ENCODE measurements at regions not wholly inside any gene's neighbourhood (a gene's known extent, or its start where the extent isn't known, plus 50 kb on each side); places are given as distances from the start of the nearest gene placed in this dataset.

- TF ChIP-seq, protein P1, sequence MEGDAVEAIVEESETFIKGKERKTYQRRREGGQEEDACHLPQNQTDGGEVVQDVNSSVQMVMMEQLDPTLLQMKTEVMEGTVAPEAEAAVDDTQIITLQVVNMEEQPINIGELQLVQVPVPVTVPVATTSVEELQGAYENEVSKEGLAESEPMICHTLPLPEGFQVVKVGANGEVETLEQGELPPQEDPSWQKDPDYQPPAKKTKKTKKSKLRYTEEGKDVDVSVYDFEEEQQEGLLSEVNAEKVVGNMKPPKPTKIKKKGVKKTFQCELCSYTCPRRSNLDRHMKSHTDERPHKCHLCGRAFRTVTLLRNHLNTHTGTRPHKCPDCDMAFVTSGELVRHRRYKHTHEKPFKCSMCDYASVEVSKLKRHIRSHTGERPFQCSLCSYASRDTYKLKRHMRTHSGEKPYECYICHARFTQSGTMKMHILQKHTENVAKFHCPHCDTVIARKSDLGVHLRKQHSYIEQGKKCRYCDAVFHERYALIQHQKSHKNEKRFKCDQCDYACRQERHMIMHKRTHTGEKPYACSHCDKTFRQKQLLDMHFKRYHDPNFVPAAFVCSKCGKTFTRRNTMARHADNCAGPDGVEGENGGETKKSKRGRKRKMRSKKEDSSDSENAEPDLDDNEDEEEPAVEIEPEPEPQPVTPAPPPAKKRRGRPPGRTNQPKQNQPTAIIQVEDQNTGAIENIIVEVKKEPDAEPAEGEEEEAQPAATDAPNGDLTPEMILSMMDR (conservative IDR thresholded peaks at IDR 0.05; ENCODE audit: low read length) = no peak
- H3K4me3 ChIP-seq (ENCODE audit: low read length) = no peak overlapping the region
- DNase-seq (ENCODE audit: low read depth) = peak; percentile 54
Measured at GRCh38 chr4:123632693-123633030, 236.1 kb downstream of the SPRY1 start.

- TF ChIP-seq, protein P1 (conservative IDR thresholded peaks at IDR 0.05; ENCODE audit: low read length) = no peak
- no peak for DNase-seq (ENCODE audit: low read depth)
- H3K4me3 ChIP-seq (ENCODE audit: low read length) = no peak overlapping the region
Measured at GRCh38 chr4:123638834-123639233, 242.2 kb downstream of the SPRY1 start.

DNA sequence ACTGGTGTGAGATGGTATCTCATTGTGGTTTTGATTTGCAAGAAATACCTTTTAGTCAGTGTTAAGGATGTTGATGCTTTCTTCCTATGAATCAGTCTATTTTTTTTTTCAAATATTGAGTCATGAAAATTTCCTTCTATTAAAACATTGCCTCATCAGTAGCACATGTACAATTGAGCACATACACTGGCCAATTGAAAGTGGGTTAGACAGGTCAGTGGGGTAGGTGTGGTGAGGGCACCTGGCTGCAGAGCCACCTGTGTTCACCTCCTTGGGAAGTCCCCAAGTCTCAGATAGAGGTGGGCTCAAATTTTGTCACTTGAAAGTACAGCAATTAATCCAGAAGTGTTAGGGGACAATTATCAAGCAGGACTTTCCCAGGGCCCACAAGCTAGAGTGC lies 243.7 kb downstream of the SPRY1 start:
- H3K4me3 ChIP-seq (ENCODE audit: low read length) = no peak overlapping the region
- peak; percentile 35 for DNase-seq (ENCODE audit: low read depth)
- TF ChIP-seq, protein P1 (conservative IDR thresholded peaks at IDR 0.05; ENCODE audit: low read length) = no peak

DNA sequence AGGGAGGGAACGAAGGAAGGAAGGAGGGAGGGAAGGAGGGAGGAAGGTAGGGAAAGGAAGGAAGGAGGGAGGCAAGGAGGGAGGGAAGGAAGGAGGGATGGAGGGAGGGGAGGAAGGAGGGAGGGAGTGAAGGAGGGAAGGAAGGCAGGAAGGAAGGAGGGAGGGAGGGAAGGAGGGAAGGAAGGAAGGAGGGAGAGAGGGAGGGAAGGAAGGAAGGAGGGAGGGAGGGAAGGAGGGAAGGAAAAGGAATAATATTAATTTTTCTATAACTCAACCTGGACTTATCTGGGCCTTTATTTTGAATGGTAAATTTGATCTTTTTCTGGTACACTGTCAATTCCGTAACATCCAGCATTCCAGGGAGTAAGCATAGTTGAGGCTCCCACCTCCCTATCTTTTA lies 244.2 kb downstream of the SPRY1 start:
- H3K4me3 ChIP-seq (ENCODE audit: low read length) = no peak overlapping the region
- TF ChIP-seq, protein P1 (conservative IDR thresholded peaks at IDR 0.05; ENCODE audit: low read length) = no peak
- no peak for DNase-seq (ENCODE audit: low read depth)

GRCh38 chr4:123643691-123644090 lies 247.1 kb downstream of the SPRY1 start:
- TF ChIP-seq, protein P1 (conservative IDR thresholded peaks at IDR 0.05; ENCODE audit: low read length) = no peak
- H3K4me3 ChIP-seq (ENCODE audit: low read length) = no peak overlapping the region
- no peak for DNase-seq (ENCODE audit: low read depth)

DNA sequence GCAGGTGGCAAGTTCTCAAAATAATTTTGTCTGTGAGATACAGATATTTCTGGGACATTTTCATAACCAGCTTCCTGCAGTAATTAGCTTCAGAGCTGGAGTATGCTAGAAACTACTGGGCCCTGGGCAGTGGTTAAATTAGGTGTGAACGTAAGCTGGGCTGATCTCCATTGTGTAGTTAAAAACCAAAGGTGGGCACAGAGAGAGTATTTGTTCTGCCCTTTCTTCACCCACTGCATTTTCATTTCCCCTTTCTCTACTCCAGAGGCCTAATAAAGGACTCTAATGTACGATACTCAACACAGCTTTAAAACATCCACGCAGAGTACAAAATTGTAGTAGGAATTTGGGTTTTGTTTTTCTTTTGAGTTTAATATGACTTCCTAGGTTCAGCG lies 252.7 kb downstream of the SPRY1 start:
- no peak for DNase-seq (ENCODE audit: low read depth)
- TF ChIP-seq, protein P1 (conservative IDR thresholded peaks at IDR 0.05; ENCODE audit: low read length) = no peak
- H3K4me3 ChIP-seq (ENCODE audit: low read length) = no peak overlapping the region

DNA sequence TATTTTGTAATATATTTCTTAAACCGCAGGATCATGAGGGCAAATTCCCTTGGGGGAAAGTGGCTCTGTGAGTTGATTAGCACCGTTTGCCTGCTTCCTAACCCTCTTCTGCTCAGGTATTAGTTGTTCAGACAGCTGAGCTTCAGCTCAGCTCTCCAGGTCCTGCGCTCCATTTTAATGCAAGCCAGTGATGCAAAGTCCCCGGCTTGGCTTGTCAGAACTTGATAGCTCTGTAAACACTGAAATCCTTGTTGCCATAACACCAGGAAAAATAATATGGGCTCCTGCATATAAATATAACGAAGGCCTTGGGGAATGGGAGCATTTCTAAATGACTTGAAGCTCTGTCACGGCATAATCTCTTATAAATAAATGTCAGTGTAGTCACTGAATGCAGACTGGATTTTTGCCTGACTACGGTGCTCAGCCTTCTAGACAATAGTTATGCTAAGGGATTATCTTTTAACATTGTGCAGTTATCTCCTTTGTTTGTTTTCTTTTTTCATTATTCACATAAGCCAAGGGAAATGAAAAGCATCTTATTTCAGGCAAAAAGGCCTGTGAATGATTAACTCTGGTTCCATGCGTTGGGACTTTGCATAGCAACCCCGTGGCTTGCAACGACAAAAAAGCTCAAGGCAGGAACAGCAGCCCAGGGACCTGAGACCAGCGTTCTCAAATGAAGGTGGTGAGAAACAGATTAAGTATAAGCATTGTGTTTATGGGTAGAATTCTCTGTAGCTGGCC lies 253.2 kb downstream of the SPRY1 start:
- DNase-seq (ENCODE audit: low read depth) = peak; percentile 74
- H3K4me3 ChIP-seq (ENCODE audit: low read length) = no peak overlapping the region
- TF ChIP-seq, protein P1 (conservative IDR thresholded peaks at IDR 0.05; ENCODE audit: low read length) = no peak
